OCI-LY7 (cell line): ENCODE measurements at regions not wholly inside any gene's neighbourhood (a gene's known extent, or its start where the extent isn't known, plus 50 kb on each side); places are given as distances from the start of the nearest gene placed in this dataset.

Experiments
- CTCF ChIP-seq: fragments of 200-600 bp; sonication (generic); conservative IDR thresholded peaks from 2 replicates; pipeline ENCODE4 v1.5.1; 2014; ENCODE audit warnings: mild to moderate bottlenecking, antibody characterized with exemption, low read length, moderate library complexity, mixed read lengths
- EZH2phosphoT487 ChIP-seq: fragments of 200-600 bp; sonication (generic); IDR thresholded peaks from 2 replicates; pipeline ENCODE4 v1.6.1; 2018; ENCODE audit warnings: low read depth, borderline replicate concordance, mild to moderate bottlenecking, mixed run types, antibody characterized with exemption, low read length, moderate library complexity, mixed read lengths

DNA sequence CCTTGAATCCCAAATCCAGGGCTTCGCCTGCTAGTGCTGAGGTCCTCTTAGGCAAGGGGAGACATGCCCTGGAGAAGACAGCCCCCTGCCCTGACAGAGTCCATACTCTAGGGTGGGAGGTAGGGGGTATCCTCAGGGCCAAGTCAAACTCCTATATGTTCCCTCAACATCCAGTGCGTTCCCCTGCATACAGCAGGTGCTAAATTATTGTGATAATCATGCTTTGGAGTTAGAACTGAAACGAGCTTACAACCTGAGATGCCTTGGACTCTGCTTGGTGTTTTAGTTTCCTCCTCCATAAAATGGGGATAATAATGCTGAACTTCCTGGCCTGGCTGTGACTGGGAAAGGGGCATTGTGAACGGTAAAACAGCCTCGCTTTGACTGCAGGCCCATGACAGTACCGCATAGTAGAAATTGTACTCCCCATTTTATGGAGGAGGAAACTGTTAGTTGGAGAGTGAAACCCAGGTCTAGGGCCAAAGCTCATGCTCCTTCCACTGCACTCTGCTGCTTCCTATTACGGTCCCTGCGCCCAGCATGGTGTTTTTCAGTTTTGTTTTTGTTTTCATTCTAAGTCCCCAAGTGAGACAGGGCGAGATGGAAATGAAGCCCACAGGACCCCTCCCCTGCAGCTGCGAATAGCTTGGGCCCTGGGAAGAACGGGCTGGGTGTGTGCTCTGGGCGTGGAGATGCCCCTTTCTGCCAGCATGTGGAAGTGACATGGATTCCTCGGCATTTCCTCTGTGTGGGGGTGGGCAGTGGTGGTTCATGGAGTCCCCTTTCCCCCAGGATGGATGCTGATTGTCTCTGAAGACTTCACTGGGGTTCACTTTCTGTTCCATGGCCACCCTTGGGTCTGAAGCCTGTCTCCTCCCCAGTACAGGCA, 162.5 kb downstream of the VEGFA start:
- TF ChIP-seq EZH2phosphoT487 (no peak), CTCF (no peak)
